Right lobe of liver (tissue), 6 donors: ENCODE measurements at regions not wholly inside any gene's neighbourhood (a gene's known extent, or its start where the extent isn't known, plus 50 kb on each side); places are given as distances from the start of the nearest gene placed in this dataset.
A peak's percentile ranks its signal among the peaks of the same experiment; 100 is the strongest.

Source experiments
- ATAC-seq, 4 donors: fragments of 200-7000 bp; cut with Tn5 transposase; one replicate each; pipeline ENCODE4 v1.9.1; 2020; ENCODE audit warnings: mild to moderate bottlenecking in 4 of 4, moderate library complexity in 4 of 4
- DNase-seq, 3 donors: peaks; one replicate each; pipeline ENCODE4 v3.0.0-alpha.2; 2020
- H3K27ac ChIP-seq, 3 donors: fragments of 200-600 bp; one replicate each; pipeline ENCODE4 v1.8.0; 2022
- H3K27me3 ChIP-seq, 2 donors: fragments of 200-600 bp; one replicate each; pipeline ENCODE4 v1.8.0; 2022
- H3K36me3 ChIP-seq, 4 donors: fragments of 200-600 bp; sonication (generic) in 1 of 4; one replicate each; pipeline versions ENCODE4 v1.5.1 to v1.8.0; 2017 to 2022; ENCODE audit warnings: control low read depth in 1 of 4
- H3K4me1 ChIP-seq, 4 donors: fragments of 200-600 bp; sonication (generic) in 1 of 4; one replicate each; pipeline versions ENCODE4 v1.5.1 to v1.8.0; 2017 to 2022; ENCODE audit warnings: control low read depth in 1 of 4
- H3K4me3 ChIP-seq, 3 donors: fragments of 200-600 bp; one replicate each; pipeline ENCODE4 v1.8.0; 2022
- H3K9me3 ChIP-seq, 4 donors: fragments of 200-600 bp; sonication (generic) in 1 of 4; one replicate each; pipeline versions ENCODE4 v1.5.1 to v1.8.0; 2017 to 2022; ENCODE audit warnings: control low read depth in 1 of 4
- POLR2A ChIP-seq: fragments of 450-650 bp; IDR thresholded peaks from one replicate; pipeline ENCODE4 v1.6.1; 2017; ENCODE audit warnings: antibody characterized with exemption, mild to moderate bottlenecking
- WGBS: methylation state at CpG from one replicate; pipeline ENCODE4 v1.1.6; 2018; ENCODE audit warnings: low coverage, low lambda C conversion rate; ENCODE audit not compliant: insufficient coverage; ENCODE audit errors: missing lambda C conversion rate; 5-methylcytosine and 5-hydroxymethylcytosine counted together
- intact Hi-C, 2 donors: fragments of 100-400 bp; cut with DNase I; formaldehyde crosslinking; loops; one replicate each; pipeline versions ENCODE4 v1.11.2 to v1.14.1; 2022
- TF ChIP-seq, protein P1 (sequence below), 4 donors: fragments of 200-600 bp in 3 of 4; fragments of 450-650 bp in 1 of 4; IDR thresholded peaks; one replicate each; pipeline versions ENCODE4 v1.5.1 to v1.8.0; 2016 to 2022; ENCODE audit warnings: antibody characterized with exemption in 4 of 4, mild to moderate bottlenecking in 2 of 4
- donor health status: DM: no; HTN: yes; CAD: no.
- donor health status: DM: no; HTN: no; CAD: no.
- donor health status: DM: no; HTN: no; CAD: no.
- donor health status: DM: no; HTN: yes; CAD: no.
- donor health status: DM: no; HTN: yes; CAD: no.

DNA sequence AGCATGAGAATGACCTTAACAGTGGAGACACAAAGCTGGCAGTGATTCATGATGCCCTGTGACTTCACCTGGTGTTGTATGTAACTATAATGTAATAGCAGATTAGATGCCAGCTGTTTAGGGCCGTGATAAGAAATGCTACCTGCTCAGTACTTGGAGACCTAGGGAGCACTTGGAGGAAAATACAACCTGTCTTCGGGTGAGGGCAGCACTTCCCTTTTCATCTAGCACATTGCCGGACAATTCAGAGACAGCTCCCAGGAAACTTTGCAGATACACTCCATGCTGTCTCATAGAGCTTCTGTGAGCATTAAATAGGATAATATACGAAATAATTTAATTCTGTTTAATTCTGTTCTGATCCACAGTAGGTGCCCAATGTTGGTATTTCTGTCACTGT is 668.5 kb downstream of the TSN start:
- no peaks in the 10 kb centered on the region for H3K4me1 ChIP-seq
- H3K27me3 ChIP-seq, result no peaks in the 10 kb centered on the region
- H3K9me3 ChIP-seq, result no peaks in the 10 kb centered on the region
- 46% methylated on average over 4 of the region's 4 CpGs for WGBS
- no peak overlapping the region for H3K27ac ChIP-seq
- H3K36me3 ChIP-seq, result no peaks in the 10 kb centered on the region
- H3K4me3 ChIP-seq, result no peak overlapping the region
- peak in 1 of 4 donors; percentile 32 for ATAC-seq
- no peak for TF ChIP-seq POLR2A
- TF ChIP-seq, protein P1, sequence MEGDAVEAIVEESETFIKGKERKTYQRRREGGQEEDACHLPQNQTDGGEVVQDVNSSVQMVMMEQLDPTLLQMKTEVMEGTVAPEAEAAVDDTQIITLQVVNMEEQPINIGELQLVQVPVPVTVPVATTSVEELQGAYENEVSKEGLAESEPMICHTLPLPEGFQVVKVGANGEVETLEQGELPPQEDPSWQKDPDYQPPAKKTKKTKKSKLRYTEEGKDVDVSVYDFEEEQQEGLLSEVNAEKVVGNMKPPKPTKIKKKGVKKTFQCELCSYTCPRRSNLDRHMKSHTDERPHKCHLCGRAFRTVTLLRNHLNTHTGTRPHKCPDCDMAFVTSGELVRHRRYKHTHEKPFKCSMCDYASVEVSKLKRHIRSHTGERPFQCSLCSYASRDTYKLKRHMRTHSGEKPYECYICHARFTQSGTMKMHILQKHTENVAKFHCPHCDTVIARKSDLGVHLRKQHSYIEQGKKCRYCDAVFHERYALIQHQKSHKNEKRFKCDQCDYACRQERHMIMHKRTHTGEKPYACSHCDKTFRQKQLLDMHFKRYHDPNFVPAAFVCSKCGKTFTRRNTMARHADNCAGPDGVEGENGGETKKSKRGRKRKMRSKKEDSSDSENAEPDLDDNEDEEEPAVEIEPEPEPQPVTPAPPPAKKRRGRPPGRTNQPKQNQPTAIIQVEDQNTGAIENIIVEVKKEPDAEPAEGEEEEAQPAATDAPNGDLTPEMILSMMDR (IDR thresholded peaks at IDR 0.05), result no peak
- intact Hi-C loops, result no loop called here
- DNase-seq, result no peak

- no peaks in the 10 kb centered on the region for H3K9me3 ChIP-seq
- WGBS, result 19% methylated on average over 8 of the region's 8 CpGs
- intact Hi-C loops, result loop anchor here in 1 of 2 donors (10.0 kb wide), 1 partner anchor 312 kb away; no protein-coding TSS in a partner anchor
- ATAC-seq, result peak; percentile 99 to 100 (median 100)
- H3K27me3 ChIP-seq, result no peaks in the 10 kb centered on the region
- DNase-seq, result peak; percentile 30 to 62 (median 53)
- H3K27ac ChIP-seq, result no peak overlapping the region
- TF ChIP-seq, protein P1 (IDR thresholded peaks at IDR 0.05), result no peak
- no peak for TF ChIP-seq POLR2A
- H3K36me3 ChIP-seq, result no peaks in the 10 kb centered on the region
- no peak overlapping the region for H3K4me3 ChIP-seq
- H3K4me1 ChIP-seq, result peaks cover 0 to 9% (median 2%) of the 10 kb centered on the region in 4 donors
These were observed 677.8 kb downstream of the TSN start for GRCh38 chr2:122433123-122433754.

DNA sequence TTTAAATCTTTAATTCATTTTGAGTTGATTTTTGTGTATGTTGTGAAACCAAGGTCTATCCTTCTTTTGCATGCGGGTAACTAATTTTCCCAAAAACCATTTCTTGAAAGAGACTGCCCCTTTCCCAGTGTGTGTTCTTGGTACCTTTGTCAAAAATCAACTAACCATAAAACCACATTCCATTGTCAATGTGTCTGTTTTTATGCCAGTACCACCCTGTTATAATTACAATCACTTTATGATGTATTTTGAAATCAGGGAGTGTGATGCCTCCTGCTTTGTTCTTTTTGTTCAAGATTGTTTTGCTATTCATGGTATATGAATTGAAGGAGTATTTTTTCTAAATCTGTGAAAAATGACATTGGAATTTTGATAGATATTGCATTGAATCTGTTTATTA is 689.6 kb downstream of the TSN start:
- Histone ChIP-seq H3K27ac (no peak overlapping the region), H3K9me3 (no peaks in the 10 kb centered on the region), H3K27me3 (no peaks in the 10 kb centered on the region), H3K36me3 (no peaks in the 10 kb centered on the region), H3K4me3 (no peak overlapping the region), H3K4me1 (no peaks in the 10 kb centered on the region)
- intact Hi-C loops, result no loop called here
- TF ChIP-seq, protein P1 (IDR thresholded peaks at IDR 0.05), result no peak
- no peak for TF ChIP-seq POLR2A
- WGBS, result 46% methylated on average over 1 of the region's 1 CpG
- ATAC-seq (no peak), DNase-seq (no peak)

GRCh38 chr2:122446761-122447160 is 691.3 kb downstream of the TSN start:
- ATAC-seq, result no peak
- intact Hi-C loops, result no loop called here
- H3K9me3 ChIP-seq, result no peaks in the 10 kb centered on the region
- H3K4me1 ChIP-seq, result no peaks in the 10 kb centered on the region
- H3K27ac ChIP-seq, result no peak overlapping the region
- 53% methylated on average over 4 of the region's 4 CpGs for WGBS
- no peaks in the 10 kb centered on the region for H3K27me3 ChIP-seq
- no peak overlapping the region for H3K4me3 ChIP-seq
- H3K36me3 ChIP-seq, result no peaks in the 10 kb centered on the region
- TF ChIP-seq, protein P1 (IDR thresholded peaks at IDR 0.05), result no peak
- no peak for TF ChIP-seq POLR2A
- no peak for DNase-seq

DNA sequence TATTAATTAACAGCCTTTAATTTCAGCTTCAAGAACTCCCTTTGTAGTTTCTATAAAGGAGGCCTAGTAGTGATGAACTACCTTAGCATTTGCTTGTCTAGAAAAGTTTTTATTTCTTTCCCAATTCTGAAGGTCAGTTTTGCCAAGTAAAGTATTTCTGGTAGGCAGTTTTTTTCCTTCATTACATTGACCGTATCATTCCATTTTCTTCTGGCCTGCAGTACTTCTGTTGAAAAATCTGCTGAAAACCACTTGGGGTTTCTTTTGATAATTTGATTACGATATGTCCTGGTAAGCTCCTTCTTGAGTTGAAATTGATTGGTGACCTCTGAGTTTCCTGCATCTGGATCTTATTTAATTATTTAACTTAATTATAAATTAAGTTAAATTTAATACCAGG is 691.8 kb downstream of the TSN start:
- Histone ChIP-seq H3K27me3 (no peaks in the 10 kb centered on the region), H3K9me3 (no peaks in the 10 kb centered on the region), H3K27ac (no peak overlapping the region), H3K36me3 (no peaks in the 10 kb centered on the region), H3K4me1 (no peaks in the 10 kb centered on the region), H3K4me3 (no peak overlapping the region)
- TF ChIP-seq, protein P1 (IDR thresholded peaks at IDR 0.05), result no peak
- intact Hi-C loops, result no loop called here
- no peak for DNase-seq
- WGBS, result 97% methylated on average over 2 of the region's 2 CpGs
- no peak for ATAC-seq
